ENCODE measurements at regions not wholly inside any gene's neighbourhood (a gene's known extent, or its start where the extent isn't known, plus 50 kb on each side); places are given as distances from the start of the nearest gene placed in this dataset.

DNA sequence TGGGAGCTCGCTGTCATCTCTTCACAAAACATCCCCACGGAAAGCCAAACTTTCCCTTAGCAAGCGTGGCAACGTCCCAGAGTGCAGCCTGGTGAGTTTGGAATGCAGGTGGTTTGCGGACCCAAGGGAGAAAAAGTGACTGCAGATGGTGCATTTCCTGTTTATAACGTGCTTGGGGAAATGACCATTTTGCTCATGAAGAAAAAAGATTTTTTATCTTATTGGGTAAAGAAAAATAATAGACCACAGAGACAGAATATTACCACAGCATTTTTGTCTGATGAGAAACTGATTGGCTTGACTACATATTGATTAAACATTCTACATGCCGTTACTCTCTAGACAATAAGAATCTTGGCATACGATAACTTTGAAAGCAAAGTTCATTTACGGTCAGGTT, 136.5 kb downstream of the COPS8 start:
- no peak overlapping the region for H3K4me2 ChIP-seq
- CTCF ChIA-PET, result interaction anchor here (1.1 kb wide), 1 partner anchor 40 kb away, joined by 3 read pairs; no protein-coding TSS in a partner anchor
- H3K27ac ChIP-seq, result peak overlapping the region in 1 of 2 experiments; percentile 86; a peak in 3 of 6 replicates
- no peak for TF ChIP-seq ZNF302 (CRISPR knock-in tag; IDR thresholded peaks at IDR 0.05)
- no peak for TF ChIP-seq KDM1A (IDR thresholded peaks at IDR 0.05; ENCODE audit: low read depth)
- no peak for TF ChIP-seq ZC3H11A (IDR thresholded peaks at IDR 0.05)
- TF ChIP-seq CBX8 (IDR thresholded peaks at IDR 0.05), result no peak
- TF ChIP-seq SMC3 (IDR thresholded peaks at IDR 0.05), result no peak
- no peak for TF ChIP-seq CHD4 (IDR thresholded peaks at IDR 0.05; ENCODE audit: borderline replicate concordance)
- TF ChIP-seq NR3C1 (IDR thresholded peaks at IDR 0.05), result no peak
- TF ChIP-seq MAZ (IDR thresholded peaks at IDR 0.05; ENCODE audit: borderline replicate concordance, low read depth, low read length), result no peak
- TF ChIP-seq, protein P1, sequence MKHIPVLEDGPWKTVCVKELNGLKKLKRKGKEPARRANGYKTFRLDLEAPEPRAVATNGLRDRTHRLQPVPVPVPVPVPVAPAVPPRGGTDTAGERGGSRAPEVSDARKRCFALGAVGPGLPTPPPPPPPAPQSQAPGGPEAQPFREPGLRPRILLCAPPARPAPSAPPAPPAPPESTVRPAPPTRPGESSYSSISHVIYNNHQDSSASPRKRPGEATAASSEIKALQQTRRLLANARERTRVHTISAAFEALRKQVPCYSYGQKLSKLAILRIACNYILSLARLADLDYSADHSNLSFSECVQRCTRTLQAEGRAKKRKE (CRISPR knock-in tag; IDR thresholded peaks at IDR 0.05; ENCODE audit: low read depth), result no peak
- TF ChIP-seq RAD21 (conservative IDR thresholded peaks at IDR 0.05 in 1 of 2, IDR thresholded peaks at IDR 0.05 in 1 of 2), result no peak
- TF ChIP-seq PHF8 (IDR thresholded peaks at IDR 0.05; ENCODE audit: borderline replicate concordance, low read depth), result no peak
- TF ChIP-seq TFCP2L1 (CRISPR knock-in tag; IDR thresholded peaks at IDR 0.05), result no peak
- TF ChIP-seq EHF (CRISPR knock-in tag; IDR thresholded peaks at IDR 0.05), result no peak
- TF ChIP-seq, protein P2, sequence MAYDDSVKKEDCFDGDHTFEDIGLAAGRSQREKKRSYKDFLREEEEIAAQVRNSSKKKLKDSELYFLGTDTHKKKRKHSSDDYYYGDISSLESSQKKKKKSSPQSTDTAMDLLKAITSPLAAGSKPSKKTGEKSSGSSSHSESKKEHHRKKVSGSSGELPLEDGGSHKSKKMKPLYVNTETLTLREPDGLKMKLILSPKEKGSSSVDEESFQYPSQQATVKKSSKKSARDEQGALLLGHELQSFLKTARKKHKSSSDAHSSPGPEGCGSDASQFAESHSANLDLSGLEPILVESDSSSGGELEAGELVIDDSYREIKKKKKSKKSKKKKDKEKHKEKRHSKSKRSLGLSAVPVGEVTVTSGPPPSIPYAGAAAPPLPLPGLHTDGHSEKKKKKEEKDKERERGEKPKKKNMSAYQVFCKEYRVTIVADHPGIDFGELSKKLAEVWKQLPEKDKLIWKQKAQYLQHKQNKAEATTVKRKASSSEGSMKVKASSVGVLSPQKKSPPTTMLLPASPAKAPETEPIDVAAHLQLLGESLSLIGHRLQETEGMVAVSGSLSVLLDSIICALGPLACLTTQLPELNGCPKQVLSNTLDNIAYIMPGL (CRISPR knock-in tag; IDR thresholded peaks at IDR 0.05; ENCODE audit: borderline replicate concordance), result no peak
- TF ChIP-seq, protein P3, sequence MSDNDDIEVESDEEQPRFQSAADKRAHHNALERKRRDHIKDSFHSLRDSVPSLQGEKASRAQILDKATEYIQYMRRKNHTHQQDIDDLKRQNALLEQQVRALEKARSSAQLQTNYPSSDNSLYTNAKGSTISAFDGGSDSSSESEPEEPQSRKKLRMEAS (IDR thresholded peaks at IDR 0.05), result no peak
- no peak overlapping the region for H3K4me3 ChIP-seq
- FAIRE-seq (no peak), ATAC-seq (no peak), DNase-seq (ENCODE audit: low read depth in 1 of 2, low spot score in 1 of 2) (no peak)
- POLR2A ChIA-PET, result no interaction called here
- H3K9me3 ChIP-seq, result no peaks in the 10 kb centered on the region
- WGBS (ENCODE audit: missing lambda C conversion rate), result 71% methylated on average over 9 of the region's 9 CpGs
- H3K4me1 ChIP-seq, result peaks cover 32% of the 10 kb centered on the region

GRCh38 chr2:237222601-237223041, 136.9 kb downstream of the COPS8 start:
- ChIA-PET POLR2A (interaction anchor here (1.0 kb wide), 1 partner anchor 34 kb away, joined by 4 read pairs; no protein-coding TSS in a partner anchor), CTCF (interaction anchor here (1.0 to 1.2 kb wide), 3 partner anchors 41 to 249 kb away, joined by 3 read pairs; no protein-coding TSS in a partner anchor)
- 84% methylated on average over 4 of the region's 4 CpGs for WGBS (ENCODE audit: missing lambda C conversion rate)
- Histone ChIP-seq H3K4me1 (peaks cover 36% of the 10 kb centered on the region), H3K4me2 (peak overlapping the region; percentile 66; the same call in 1 of the 3 replicates), H3K9me3 (no peaks in the 10 kb centered on the region), H3K27ac (peak overlapping the region; percentile 34 to 86; a peak in 4 of 6 replicates), H3K4me3 (no peak overlapping the region)
- TF ChIP-seq RARB (CRISPR knock-in tag; IDR thresholded peaks at IDR 0.05), result no peak
- no peak for DNase-seq (ENCODE audit: low read depth in 1 of 2, low spot score in 1 of 2)
- ATAC-seq, result no peak
- no peak for FAIRE-seq

GRCh38 chr2:237223201-237223861, 137.6 kb downstream of the COPS8 start:
- DNase-seq (ENCODE audit: low read depth in 1 of 2, low spot score in 1 of 2) (peak; percentile 38 to 81), FAIRE-seq (peak; percentile 28), ATAC-seq (peak; percentile 53 to 85; a peak in 5 of 6 replicates)
- ChIA-PET CTCF (interaction anchor here (1.0 to 1.6 kb wide), 4 partner anchors 41 to 248 kb away, joined by 3 read pairs; no protein-coding TSS in a partner anchor), POLR2A (interaction anchor here (1.0 kb wide), 1 partner anchor 34 kb away, joined by 4 read pairs; no protein-coding TSS in a partner anchor)
- H3K4me2 ChIP-seq, result peak overlapping the region; percentile 66
- WGBS (ENCODE audit: missing lambda C conversion rate), result 12% methylated on average over 5 of the region's 6 CpGs
- no peaks in the 10 kb centered on the region for H3K9me3 ChIP-seq
- H3K4me1 ChIP-seq, result peaks cover 40% of the 10 kb centered on the region
- no peak overlapping the region for H3K4me3 ChIP-seq
- H3K27ac ChIP-seq, result peak overlapping the region; percentile 64 to 86
- no peak for TF ChIP-seq PHF8 (IDR thresholded peaks at IDR 0.05; ENCODE audit: borderline replicate concordance, low read depth)
- TF ChIP-seq JUN (IDR thresholded peaks at IDR 0.05), result peak in 1 of 2 experiments; percentile 30; a peak in 1 of 5 replicates
- peak; percentile 19; the same call in 1 of the 2 replicates for TF ChIP-seq GATA3 (IDR thresholded peaks at IDR 0.05; ENCODE audit: borderline replicate concordance)
- TF ChIP-seq RNF2 (IDR thresholded peaks at IDR 0.05; ENCODE audit: borderline replicate concordance, low read depth), result no peak
- TF ChIP-seq TFCP2L1 (CRISPR knock-in tag; IDR thresholded peaks at IDR 0.05), result no peak
- no peak for TF ChIP-seq PBX3 (IDR thresholded peaks at IDR 0.05)
- no peak for TF ChIP-seq ZNF302 (CRISPR knock-in tag; IDR thresholded peaks at IDR 0.05)
- no peak for TF ChIP-seq RAD21 (conservative IDR thresholded peaks at IDR 0.05 in 1 of 2, IDR thresholded peaks at IDR 0.05 in 1 of 2)
- TF ChIP-seq ZC3H11A (IDR thresholded peaks at IDR 0.05), result no peak
- no peak for TF ChIP-seq POLR2AphosphoS2 (conservative IDR thresholded peaks at IDR 0.05; ENCODE audit: low read length)
- TF ChIP-seq JUNB (IDR thresholded peaks at IDR 0.05), result no peak
- TF ChIP-seq NR3C1 (IDR thresholded peaks at IDR 0.05), result no peak
- TF ChIP-seq REST (IDR thresholded peaks at IDR 0.05), result no peak
- TF ChIP-seq MAZ (IDR thresholded peaks at IDR 0.05; ENCODE audit: borderline replicate concordance, low read depth, low read length), result no peak

All from A549 (cell line).